Fibroblast of skin of right quadriceps (primary cell): ENCODE measurements at regions not wholly inside any gene's neighbourhood (a gene's known extent, or its start where the extent isn't known, plus 50 kb on each side); places are given as distances from the start of the nearest gene placed in this dataset.

Experiments used
- DNase-seq: peaks from one replicate; pipeline ENCODE4 v3.0.0-alpha.2; 2013

DNA sequence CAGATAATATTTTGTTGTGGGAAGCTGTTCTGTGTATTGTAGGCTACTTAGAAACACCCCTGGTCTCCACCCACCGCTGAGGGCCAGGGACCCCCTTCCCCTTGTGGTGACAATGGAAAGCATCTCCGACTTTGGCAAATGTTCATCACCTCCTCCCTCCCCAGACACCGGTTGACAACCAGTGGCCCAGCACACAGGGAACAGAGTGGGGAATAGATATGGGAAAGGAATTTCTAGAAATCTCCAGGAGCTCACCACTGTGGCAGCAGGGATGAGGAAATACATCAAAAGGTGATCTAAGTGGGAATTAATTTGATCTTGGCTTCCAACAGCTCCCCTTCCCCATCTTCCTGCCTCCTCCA lies 257.3 kb upstream of the FOXQ1 start:
- no peak for DNase-seq

DNA sequence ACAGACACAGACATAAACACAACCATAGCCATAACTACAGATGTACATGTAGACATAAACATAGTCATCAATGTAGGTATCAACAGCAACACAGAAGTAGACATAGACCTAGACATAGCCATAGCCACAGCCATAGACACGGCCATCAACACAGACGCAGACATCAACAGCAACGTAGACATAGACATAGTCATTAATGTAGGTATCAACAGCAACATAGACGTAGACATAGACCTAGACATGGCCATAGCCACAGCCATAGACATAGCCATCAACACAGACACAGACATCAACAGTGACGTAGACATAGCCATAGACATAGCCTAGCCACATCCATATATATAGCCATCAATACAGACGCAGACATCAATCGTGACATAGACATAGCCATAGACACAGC lies 258.3 kb upstream of the FOXQ1 start:
- no peak for DNase-seq

DNA sequence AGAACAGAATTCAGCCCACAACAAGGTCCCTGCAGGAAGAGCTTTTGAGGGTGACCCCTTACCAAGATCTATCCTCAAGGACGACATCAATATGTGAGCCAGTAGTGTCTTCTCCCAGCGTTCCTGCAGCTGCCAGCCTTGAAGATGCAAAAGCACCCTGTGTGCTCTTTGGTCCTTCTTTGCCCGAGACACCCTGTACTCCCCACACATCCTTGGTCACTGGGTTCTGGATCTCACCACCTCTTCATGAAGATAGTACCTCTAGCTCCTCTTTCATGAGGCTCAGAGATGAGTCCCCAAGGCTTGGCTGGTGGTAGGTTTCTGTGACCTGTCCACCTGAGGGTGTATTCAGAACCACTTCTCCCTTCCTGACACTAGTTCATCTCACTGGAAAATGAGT lies 259.6 kb upstream of the FOXQ1 start:
- no peak for DNase-seq

DNA sequence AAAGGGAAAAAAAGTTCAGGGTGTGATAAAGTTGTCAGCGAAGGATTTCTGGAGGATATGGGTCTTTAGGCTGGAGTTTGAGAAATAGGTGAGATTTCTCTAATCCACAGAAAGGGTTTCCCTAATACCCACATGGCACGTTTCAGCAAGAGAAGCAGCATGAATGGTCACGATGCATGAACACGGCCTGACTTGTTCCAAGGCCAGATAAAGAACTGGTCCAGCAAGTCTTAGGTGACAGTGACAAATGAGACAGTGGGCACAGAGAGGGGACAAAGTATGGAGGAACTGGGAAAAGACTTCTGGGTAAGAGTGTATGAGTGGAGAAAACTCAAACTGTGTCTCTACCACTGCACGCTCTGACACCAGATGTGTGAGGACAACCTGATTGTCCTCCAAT lies 262.0 kb upstream of the FOXQ1 start:
- DNase-seq: no peak

DNA sequence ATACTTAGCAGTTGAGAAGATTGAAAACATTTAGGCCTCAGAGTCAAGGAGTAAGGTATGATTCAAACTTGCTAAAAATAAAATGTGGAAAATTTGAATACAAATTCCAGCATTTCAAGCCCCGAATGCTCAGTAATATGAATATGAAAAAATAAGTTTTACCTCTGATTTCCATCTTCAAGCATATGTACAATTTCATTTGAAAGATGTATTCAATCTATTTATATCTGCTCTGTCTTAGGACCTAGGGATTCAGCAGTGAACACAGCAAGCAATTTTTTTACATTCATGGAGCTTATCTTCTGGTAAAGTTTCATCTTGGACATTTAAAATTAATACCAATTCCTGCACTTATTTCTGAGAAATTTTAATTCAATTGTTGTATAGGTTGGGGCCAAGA lies 262.7 kb upstream of the FOXQ1 start:
- no peak for DNase-seq

DNA sequence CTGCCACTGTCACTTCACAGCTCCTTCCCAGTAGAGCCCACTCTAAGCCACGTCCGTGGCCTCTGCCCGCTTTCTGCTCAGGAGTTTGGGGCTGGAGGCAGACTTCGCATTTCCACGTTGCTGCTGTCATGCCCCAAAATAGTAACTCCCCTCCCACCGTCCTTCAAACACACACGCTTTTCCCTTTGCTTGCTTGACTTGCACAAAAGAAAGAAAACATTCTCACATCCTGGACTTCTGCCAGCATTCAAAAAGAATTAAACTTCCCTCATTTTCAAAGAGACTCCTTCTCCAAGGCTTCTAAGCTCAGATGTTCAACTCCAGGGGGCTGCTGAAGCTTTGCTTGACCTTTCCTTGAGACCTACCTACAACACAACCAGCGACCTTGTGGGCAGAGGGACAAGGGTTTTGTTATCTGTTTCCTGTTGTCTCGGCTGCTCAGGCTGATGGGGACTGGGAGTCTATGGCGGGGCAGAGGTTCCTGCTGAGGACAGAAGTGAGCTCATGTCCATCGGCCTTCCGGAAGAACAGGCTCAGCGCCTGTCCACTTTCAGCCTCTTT lies 263.8 kb upstream of the FOXQ1 start:
- DNase-seq: no peak

DNA sequence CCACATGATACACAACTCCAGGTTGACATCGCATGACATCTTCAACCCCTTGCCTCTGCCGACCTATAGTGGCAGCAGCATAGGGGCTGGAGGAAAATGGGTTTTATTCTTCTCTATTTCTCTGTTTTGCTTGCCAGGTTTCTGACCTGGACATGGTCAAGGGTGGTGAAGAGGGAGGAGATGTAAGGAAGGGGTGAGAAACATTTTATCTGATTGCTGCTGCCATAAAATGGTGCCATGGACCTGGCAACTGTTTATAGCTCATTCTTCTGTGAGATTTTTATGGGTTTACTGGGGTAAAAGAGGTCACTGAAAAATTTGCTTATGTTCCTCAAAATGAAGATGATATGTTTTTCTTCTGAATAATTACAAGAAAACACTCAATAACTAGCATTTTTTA lies 266.7 kb upstream of the FOXQ1 start:
- no peak for DNase-seq

DNA sequence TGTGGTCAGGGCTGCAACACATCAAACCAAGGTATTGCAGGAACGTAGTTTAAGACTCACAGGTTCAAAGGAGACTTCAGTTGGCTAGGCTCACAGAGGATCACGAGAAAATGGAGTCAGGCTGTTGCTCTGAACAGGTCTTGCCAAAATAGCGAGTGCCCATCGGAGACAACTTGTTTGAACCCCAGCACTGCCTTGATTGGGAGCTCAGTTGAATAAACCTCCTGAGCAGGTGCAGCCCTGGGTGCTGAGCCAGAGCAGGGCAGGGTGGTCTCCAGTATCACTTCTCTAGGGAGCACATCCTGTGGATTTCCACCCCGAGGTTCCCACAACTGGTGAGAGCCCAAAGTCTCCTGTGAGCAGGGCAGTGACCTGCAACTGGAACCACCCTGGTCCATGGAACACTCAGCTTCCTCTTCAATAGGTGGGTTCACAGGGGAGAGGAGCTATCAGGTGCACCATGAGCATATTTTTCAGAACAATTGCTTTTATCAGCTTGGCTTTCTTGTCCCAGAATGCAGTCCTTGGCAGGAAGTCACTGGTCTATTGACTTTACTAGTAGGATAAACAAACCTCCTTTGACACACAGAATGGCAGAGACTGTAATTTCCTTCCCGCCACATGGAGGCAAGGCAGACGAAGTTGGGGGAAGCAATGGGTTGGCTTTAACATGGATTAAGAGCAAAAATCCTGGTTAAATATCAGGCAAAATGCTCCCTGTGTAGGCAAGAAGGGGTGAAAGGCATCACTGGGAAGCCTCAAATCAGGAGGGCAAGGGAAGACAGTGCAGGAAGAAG lies 267.7 kb upstream of the FOXQ1 start:
- no peak for DNase-seq

DNA sequence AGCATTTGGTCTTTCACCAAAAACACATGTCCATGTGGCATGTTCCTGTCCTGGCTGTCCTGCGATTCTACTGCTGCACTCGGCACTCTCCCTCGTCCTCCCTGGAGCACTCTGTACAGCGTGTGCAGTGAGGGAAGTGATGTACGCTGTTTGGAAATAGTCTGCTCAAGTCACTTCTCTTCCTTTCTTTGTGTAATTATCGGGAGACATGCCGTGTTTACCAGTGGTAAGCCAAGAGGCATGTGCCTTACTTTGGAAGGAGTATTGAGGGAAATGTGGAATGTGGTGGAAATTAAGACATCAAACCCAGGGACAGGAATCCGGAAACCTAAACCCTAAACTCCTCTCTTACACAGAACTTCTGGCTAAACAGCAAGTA lies 268.5 kb upstream of the FOXQ1 start:
- peak; percentile 58 for DNase-seq

DNA sequence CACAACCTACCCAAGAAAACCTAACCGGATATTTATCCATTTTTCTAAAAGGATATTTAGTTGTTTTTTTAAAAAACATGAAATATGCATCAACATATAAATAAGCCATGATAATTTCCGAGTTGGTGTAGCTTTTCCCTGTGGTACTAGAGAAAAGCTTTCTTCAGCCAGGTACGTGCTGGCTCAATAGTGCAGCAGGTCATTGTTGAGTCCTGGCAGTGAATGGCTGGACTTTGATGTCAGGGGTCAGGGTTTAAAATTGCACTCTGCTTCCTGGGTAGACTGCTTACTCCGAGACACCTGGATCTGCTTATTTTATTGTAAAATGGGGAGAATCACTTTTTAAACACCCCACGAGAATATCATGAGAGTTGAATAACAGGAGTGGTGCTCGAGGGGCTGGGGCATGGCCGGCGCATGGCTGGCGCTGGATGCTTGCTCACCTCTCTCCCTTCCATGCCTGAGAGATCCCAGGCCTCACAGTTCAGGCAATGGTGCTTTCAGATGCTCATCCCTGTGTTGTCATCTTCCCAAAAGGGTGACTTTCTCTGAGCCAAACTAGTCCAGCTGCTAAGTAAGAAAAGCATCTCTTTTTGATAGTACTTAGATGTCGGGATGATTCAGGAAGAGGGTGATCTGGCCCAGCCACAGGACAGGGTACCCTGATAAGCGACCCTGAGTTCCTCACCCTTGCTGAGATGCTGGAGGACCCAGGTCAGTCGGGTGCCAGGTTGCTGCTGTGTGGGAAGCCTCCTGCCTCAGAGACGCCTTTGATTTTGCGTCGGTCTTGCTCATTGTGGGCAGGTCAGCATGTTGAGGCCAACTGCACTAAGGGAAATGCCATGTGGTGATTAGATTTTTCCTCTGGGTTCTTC lies 269.1 kb upstream of the FOXQ1 start:
- DNase-seq: no peak

DNA sequence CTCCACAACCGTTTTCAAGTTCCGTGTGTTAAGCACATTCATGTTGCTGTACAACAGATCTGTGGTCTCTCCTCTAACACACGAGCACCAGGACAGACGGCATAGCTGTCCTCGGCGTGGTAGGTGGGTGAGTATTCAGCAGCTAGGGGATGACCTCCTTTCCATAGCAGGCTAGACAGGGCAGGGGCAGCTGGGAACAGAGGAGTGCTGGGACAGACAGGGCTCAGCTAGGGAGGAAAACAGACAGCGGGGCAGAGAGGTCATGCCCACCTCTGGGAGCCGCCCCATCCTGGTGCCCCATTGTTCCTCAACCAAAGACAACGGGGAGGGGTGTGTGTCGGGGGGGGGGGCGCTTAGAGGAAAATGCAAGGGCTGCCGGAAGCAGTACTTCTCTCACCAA lies 271.5 kb upstream of the FOXQ1 start:
- DNase-seq: no peak

DNA sequence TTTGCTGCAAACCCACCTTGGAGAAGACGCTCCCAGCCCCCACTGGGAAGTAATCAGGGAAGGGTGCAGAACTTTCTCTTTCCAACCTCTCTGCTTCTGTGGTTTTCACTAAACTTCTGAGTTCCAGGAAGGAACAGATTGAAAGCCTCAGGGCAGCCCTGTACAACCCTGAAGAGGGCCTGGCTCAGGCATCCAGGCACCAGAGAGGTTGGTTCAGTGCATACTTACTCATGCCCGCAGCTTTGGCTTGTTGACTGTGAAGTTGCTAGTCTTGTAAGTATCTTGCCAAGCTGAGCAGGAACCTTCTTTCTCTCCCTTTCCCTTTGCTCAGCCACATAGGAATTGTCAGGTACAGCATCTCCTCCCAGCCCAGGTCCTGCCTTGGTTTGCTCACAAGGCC lies 272.2 kb upstream of the FOXQ1 start:
- no peak for DNase-seq

DNA sequence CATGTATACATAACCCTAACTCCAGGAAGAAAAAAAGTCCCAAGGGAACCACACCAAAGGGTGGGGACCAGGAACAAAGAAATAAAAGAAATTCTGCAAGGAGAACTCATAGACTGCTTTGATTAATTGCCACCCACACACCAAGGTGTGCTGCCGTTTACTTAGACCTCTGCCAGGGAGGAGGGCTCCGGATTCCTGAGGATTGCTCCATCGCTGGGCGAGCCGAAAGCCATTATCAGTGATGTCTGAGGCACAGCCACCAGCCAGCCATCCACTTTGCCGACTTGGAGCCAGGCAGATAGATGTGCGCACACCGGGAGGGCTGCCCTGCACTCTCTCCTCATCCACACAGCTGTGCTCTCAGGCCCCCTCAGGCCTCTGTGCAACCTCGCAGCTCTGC lies 272.7 kb upstream of the FOXQ1 start:
- no peak for DNase-seq

DNA sequence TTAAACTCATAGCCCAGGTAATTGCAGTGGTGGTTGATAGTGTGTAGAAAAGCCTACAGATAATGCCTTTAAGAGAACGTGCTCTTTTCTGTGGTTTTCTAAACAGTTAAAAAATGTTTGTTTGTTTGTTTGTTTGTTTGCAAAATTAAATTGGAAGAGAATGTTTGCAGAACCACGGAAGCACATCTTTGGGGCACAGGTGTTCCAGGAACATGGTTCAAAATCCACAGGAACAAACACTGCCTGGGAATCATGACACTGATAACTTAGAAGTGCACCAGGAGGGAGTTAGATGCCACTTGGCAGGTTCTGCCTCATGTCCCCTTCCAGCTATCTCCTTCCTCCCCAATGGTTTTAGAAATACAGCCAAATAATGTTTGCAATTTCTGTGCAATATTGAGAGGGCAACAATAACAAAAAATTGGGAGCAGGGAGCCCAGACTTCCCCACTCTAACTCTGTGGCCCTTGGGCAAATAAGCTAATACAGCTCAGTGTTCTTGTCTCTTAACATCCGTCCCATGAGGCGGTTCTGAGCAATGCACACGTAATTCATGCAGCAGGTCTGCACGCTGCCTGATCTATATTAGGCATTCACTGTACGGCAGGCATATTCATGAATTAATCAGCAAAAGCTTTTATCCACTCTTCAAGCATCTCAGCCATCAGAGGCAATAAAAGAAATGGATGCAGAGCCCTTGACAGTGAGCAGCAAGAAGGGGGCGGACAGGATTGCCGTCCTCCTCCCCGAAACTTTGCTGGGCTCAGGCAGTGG lies 274.3 kb upstream of the FOXQ1 start:
- no peak for DNase-seq

DNA sequence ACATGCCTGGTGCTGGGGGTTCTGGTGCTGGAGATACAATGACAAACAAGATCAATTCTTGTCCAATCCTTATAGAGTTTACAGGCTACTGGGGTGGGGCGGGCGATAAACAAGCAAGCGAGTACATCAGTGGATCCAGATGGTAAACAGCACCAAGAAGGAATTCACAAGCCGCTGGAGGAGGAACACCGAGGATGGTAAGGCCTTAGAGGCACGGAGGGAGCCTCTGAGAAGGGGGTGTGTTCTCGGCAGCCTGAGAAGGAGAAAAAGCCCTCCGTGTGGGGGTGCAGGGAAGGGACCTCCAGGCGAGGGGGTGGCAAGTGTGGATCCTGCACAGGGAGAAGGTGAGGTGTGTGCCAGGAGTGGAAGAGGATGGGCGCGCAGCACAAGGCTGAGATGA lies 276.5 kb upstream of the FOXQ1 start:
- no peak for DNase-seq

DNA sequence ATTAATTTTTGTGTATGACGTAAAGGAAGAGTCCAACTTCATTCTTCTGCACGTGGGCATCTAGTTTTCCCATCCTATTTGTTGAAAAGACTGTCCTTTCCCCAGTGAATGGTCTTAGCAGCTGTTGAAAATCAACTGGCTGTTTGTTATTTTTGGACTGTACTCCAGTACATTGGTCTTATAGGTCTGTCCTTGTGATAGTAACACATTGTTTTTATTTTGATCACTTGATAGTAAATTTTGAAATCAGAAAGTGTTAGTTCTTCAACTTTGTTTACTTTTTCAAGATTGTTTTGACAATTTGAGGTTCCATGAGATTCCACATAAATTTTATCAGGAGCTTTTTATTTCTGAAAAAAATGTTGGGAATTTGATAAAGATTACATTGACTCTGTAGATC lies 280.2 kb upstream of the FOXQ1 start:
- DNase-seq: no peak

DNA sequence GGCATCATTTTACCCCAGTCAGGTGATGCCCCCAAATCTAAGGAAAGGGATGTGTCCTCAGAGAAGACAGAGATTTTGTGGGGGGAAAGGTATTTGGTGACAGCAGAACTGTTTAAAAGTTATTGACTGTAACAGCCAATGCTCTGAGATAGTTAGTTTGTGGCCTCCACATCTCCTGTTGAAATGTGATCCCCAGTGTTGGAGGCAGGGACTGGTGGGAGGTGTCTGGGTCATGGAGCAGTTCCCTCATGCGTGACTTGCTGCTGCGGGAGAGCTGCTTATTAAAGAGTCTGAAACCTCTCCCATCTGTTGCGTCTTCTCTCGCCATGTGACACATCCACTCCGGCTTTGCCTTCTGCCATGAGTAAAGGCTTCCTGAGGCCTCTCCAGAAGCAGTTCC lies 282.8 kb upstream of the FOXQ1 start:
- peak; percentile 38 for DNase-seq

DNA sequence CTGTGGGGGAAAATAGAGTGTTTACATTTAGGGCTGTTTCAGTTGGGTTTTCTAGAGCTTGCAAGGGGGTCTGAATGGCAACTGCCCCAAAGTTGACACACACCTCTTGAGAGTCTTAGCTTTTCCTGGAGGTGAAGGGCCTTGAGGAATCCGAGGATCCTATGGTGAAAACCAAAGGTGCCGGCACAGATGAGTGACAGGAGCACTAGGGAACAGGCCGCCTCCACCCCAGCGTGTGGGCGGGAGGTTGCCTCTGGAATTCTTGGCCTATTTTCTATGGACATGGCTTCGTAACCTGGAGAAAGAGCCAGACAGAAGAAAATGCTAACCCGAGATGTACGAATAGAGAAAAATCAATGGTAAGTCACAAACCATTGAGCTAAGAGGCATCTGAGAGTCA lies 283.2 kb upstream of the FOXQ1 start:
- DNase-seq: no peak

DNA sequence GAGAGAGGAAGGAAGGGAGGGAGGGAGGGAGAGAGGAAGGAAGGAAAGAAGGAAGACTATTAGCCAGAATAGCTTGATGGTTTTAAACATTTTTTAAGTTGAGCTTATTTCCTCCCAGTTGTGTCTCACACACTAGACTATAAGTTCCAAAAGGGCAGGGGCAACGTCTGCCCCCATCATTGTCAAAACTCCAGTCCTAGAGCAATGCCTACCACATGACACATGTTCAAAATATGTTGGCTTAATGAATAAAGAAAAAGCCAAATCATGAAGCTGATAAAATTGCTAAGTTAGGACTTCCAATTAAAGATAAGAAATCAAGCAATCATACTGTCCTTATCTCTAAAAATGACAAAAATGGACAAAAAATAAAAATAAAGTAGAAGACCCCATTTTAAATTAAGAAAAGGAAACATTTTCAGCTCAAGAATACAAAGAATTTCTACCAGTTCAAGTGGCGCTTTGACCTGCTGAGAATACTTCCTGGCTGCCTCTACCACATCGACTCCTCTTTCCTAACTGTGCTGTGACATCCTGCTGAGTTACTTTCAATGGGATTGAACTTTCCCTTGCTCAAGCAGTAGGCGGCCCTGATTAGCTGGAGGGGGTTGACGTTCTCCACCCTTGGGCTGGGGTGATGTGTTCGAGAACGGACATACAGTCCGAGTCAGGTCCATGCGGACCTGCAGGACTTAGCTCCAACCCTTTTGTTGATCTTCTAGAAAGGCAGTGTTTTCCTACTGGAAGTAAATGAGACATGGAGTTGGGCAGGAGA lies 283.9 kb upstream of the FOXQ1 start:
- DNase-seq: peak; percentile 6

DNA sequence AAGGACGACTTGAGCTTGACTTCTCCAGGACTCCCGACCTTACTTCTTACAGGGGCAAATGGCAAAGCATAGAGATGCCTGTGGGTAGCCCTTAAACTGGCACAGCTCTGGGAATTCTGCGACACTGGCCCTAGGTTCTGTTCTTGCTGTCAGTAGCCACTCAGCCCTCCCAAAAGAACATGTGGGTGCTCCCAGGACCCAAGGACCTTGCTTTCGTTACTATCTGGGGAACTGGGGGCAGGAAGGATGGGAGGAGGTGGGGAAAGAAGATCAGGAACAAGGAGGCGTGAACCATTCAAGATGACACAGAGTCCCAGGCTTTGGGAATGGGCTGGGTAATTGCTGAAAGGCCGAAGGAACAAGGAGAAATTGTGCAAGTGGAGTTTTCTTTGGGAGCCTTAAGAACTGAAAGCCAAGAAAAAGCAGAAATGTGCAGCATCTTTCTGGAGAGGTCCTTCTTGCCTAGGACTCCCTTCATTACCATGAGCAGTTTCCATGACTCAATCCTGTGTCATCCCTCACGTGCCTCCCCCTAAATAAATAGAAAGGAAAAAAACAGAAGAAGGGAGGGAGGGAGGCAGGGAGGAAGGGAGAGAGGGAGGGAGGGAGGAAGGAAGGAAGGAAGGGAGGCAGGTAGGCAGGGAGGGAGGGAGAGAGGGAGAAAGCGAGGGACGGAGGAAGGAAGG lies 284.6 kb upstream of the FOXQ1 start:
- peak; percentile 75 for DNase-seq

DNA sequence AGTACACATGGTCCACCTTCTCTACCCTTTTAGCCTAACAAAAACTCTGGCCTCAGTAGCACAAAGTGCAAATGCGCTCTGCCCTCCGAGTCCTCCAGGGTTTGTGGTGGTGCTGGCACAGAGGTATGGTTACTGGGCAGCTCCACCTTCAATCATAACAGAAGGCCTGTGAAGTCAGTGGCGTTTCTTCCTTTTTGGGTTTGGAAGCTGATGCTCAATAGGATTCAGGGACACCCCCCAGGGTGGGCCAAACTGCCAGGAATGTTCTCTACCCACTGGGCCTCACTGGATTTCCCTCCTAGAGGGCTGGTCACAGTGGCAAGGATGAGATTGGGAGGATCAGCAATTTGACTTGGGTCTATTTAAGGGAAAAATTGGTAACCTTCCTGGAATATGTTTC lies 286.1 kb upstream of the FOXQ1 start:
- no peak for DNase-seq

DNA sequence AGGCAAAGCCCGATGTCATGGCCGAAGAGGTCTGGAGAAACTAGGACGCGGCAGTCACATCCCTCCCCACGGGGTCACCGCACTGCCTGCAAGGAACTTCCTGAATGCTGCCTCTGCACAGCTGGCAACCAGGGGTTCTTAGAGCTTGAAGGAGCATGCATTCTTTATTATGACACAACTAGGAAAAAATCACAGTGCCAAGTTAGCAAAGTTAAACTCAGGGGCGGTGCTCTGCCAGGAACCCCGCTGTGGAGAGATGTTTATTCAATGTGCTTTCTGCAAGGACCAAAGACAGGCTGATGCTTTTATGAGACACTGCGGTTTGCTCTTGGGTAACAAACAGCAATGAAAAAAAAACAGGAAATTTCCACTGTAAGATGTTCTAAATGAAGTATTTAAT lies 287.3 kb upstream of the FOXQ1 start:
- DNase-seq: peak; percentile 94
